ENCODE measurements at regions not wholly inside any gene's neighbourhood (a gene's known extent, or its start where the extent isn't known, plus 50 kb on each side); places are given as distances from the start of the nearest gene placed in this dataset.

GRCh38 chr11:93963072-93963471 lies 58.1 kb upstream of the HEPHL1 start:
- H3K4me1 ChIP-seq (ENCODE audit: control insufficient read depth, extremely low read depth, insufficient read depth, low read length) = no peaks in the 10 kb centered on the region
- H3K36me3 ChIP-seq (ENCODE audit: control insufficient read depth in 2 of 2, extremely low read depth in 1 of 2, insufficient read depth in 2 of 2, low read length in 2 of 2) = no peaks in the 10 kb centered on the region
- H4K20me1 ChIP-seq (replicated peaks; ENCODE audit: control insufficient read depth, extremely low read depth, insufficient read depth, low read length) = no peaks in the 10 kb centered on the region
- no peaks in the 10 kb centered on the region for H3K27me3 ChIP-seq (ENCODE audit: control insufficient read depth in 2 of 2, insufficient read depth in 2 of 2, low read length in 2 of 2)
- no peak overlapping the region for H3K9ac ChIP-seq (replicated peaks; ENCODE audit: extremely low read depth, insufficient read depth, low read length)
- H3K4me3 ChIP-seq (replicated peaks in 1 of 3; ENCODE audit: insufficient read depth in 1 of 3, low read depth in 1 of 3, low read length in 3 of 3) = no peak overlapping the region
- no TSS peak for BruUV-seq (replicated peaks)
- H3K9me3 ChIP-seq (replicated peaks; ENCODE audit: control insufficient read depth, insufficient read depth, low read length) = no peaks in the 10 kb centered on the region
- no peaks in the 10 kb centered on the region for H3K79me2 ChIP-seq (ENCODE audit: control insufficient read depth, insufficient read depth, low read length)
- no peak overlapping the region for H3K4me2 ChIP-seq (ENCODE audit: insufficient read depth, low read length)
- H3K27ac ChIP-seq (ENCODE audit: insufficient read depth, low read depth, low read length) = no peak overlapping the region
- H2AFZ ChIP-seq (ENCODE audit: low read depth, low read length) = no peak overlapping the region
- no peak for FAIRE-seq
- ChIA-PET POLR2A (no interaction called here), CTCF (no interaction called here)
- no peak for DNase-seq (ENCODE audit: low read depth, low spot score)
- no peaks in the 10 kb centered on the region for H3K9me1 ChIP-seq (replicated peaks; ENCODE audit: control insufficient read depth, extremely low read depth, insufficient read depth, low read length)
- dilution Hi-C loops (cut with MboI; ENCODE audit: extremely low pct_ligation_motif_present, low sequenced_read_pairs) (no loop called here), intact Hi-C loops (cut with micrococcal nuclease) (no loop called here)
- TF ChIP-seq JUN (IDR thresholded peaks at IDR 0.05; ENCODE audit: borderline replicate concordance, insufficient read depth, insufficient read length, low read depth) (no peak), EZH2 (IDR thresholded peaks at IDR 0.05; ENCODE audit: borderline replicate concordance, low read depth, low read length, severe bottlenecking) (no peak), FOS (IDR thresholded peaks at IDR 0.05; ENCODE audit: borderline replicate concordance, insufficient read depth, low read length) (no peak), POLR2A (IDR thresholded peaks at IDR 0.05; ENCODE audit: low read depth, low read length) (no peak), POLR2AphosphoS5 (IDR thresholded peaks at IDR 0.05; ENCODE audit: insufficient read depth, low read depth, low read length) (no peak), MAX (IDR thresholded peaks at IDR 0.05; ENCODE audit: insufficient read depth, insufficient read length) (no peak), GATA2 (IDR thresholded peaks at IDR 0.05; ENCODE audit: insufficient read depth, insufficient read length, low read depth, low read length) (no peak)

GRCh38 chr11:93967258-93967657 lies 53.9 kb upstream of the HEPHL1 start:
- CTCF ChIA-PET = no interaction called here
- Histone ChIP-seq H3K4me2 (ENCODE audit: insufficient read depth, low read length) (no peak overlapping the region), H3K36me3 (ENCODE audit: control insufficient read depth in 2 of 2, extremely low read depth in 1 of 2, insufficient read depth in 2 of 2, low read length in 2 of 2) (no peaks in the 10 kb centered on the region), H2AFZ (ENCODE audit: low read depth, low read length) (no peak overlapping the region), H3K4me1 (ENCODE audit: control insufficient read depth, extremely low read depth, insufficient read depth, low read length) (no peaks in the 10 kb centered on the region), H3K9ac (replicated peaks; ENCODE audit: extremely low read depth, insufficient read depth, low read length) (no peak overlapping the region), H4K20me1 (replicated peaks; ENCODE audit: control insufficient read depth, extremely low read depth, insufficient read depth, low read length) (no peaks in the 10 kb centered on the region), H3K79me2 (ENCODE audit: control insufficient read depth, insufficient read depth, low read length) (no peaks in the 10 kb centered on the region), H3K4me3 (replicated peaks in 1 of 3; ENCODE audit: insufficient read depth in 1 of 3, low read depth in 1 of 3, low read length in 3 of 3) (no peak overlapping the region), H3K9me1 (replicated peaks; ENCODE audit: control insufficient read depth, extremely low read depth, insufficient read depth, low read length) (no peaks in the 10 kb centered on the region), H3K27me3 (ENCODE audit: control insufficient read depth in 2 of 2, insufficient read depth in 2 of 2, low read length in 2 of 2) (no peaks in the 10 kb centered on the region), H3K27ac (ENCODE audit: insufficient read depth, low read depth, low read length) (no peak overlapping the region), H3K9me3 (replicated peaks; ENCODE audit: control insufficient read depth, insufficient read depth, low read length) (no peaks in the 10 kb centered on the region)
- no TSS peak for BruUV-seq (replicated peaks)
- POLR2A ChIA-PET = no interaction called here
- TF ChIP-seq MYC (IDR thresholded peaks at IDR 0.05; ENCODE audit: low read depth, low read length) (no peak), MAX (IDR thresholded peaks at IDR 0.05; ENCODE audit: insufficient read depth, insufficient read length) (no peak), GATA2 (IDR thresholded peaks at IDR 0.05; ENCODE audit: insufficient read depth, insufficient read length, low read depth, low read length) (no peak), CTCF (IDR thresholded peaks at IDR 0.05; ENCODE audit: extremely low read depth in 1 of 2, insufficient read depth in 1 of 2, low read depth in 1 of 2, low read length in 2 of 2) (no peak), POLR2AphosphoS5 (IDR thresholded peaks at IDR 0.05; ENCODE audit: insufficient read depth, low read depth, low read length) (no peak), JUN (IDR thresholded peaks at IDR 0.05; ENCODE audit: borderline replicate concordance, insufficient read depth, insufficient read length, low read depth) (no peak), POLR2A (IDR thresholded peaks at IDR 0.05; ENCODE audit: low read depth, low read length) (no peak), EZH2 (IDR thresholded peaks at IDR 0.05; ENCODE audit: borderline replicate concordance, low read depth, low read length, severe bottlenecking) (no peak), FOS (IDR thresholded peaks at IDR 0.05; ENCODE audit: borderline replicate concordance, insufficient read depth, low read length) (no peak)
- intact Hi-C loops (cut with micrococcal nuclease) (no loop called here), dilution Hi-C loops (cut with MboI; ENCODE audit: extremely low pct_ligation_motif_present, low sequenced_read_pairs) (no loop called here)
- DNase-seq (ENCODE audit: low read depth, low spot score) (no peak), FAIRE-seq (no peak)
